HCT116 (cell line): ENCODE measurements at regions not wholly inside any gene's neighbourhood (a gene's known extent, or its start where the extent isn't known, plus 50 kb on each side); places are given as distances from the start of the nearest gene placed in this dataset.

ENCODE experiments used
- ATAC-seq: fragments of 200-7000 bp; cut with Tn5 transposase; 2 replicates; pipeline ENCODE4 v1.9.1; 2020; ENCODE audit warnings: mild to moderate bottlenecking, moderate library complexity
- BruUV-seq: library from RNA; stranded (reverse); fragments of 400-500 nt; replicated peaks from 2 replicates; lab custom pipeline; 2021; lab: Mats Ljungman, UMichigan
- CTCF ChIA-PET: fragments of 300-600 bp; sonication (Branson Sonifier 250); formaldehyde crosslinking; loops from one replicate; lab custom pipeline; 2021; ENCODE audit warnings: antibody characterized with exemption; lab: Charles Lee
- POLR2A ChIA-PET: fragments of 300-600, 350-600 bp; sonication (Branson Sonifier 250); formaldehyde crosslinking; loops from one replicate; lab custom pipeline; 2021; ENCODE audit warnings: antibody characterized with exemption; lab: Charles Lee
- RAD21 ChIA-PET, 2 experiments: fragments of 300-600 bp; sonication (Branson Sonifier 250); formaldehyde crosslinking; loops; one replicate each; lab custom pipeline; 2023; ENCODE audit warnings: low total read pairs in 2 of 2; ENCODE audit not compliant: uncharacterized antibody in 2 of 2, unreplicated experiment in 2 of 2, low non-redundant PET in 1 of 2; lab: Charles Lee
- DNase-seq: peaks from one replicate; pipeline ENCODE4 v3.0.0-alpha.2; 2010; ENCODE audit warnings: low read depth, low spot score
- H2AFZ ChIP-seq: fragments of 200-600 bp; shearing (Covaris generic), sonication (generic); 2 replicates; pipeline ENCODE4 v1.6.1; 2017; ENCODE audit warnings: low read depth, mixed run types, mixed read lengths, antibody characterized with exemption, low read length; ENCODE audit not compliant: poor library complexity, severe bottlenecking
- H3K27ac ChIP-seq: 2 replicates; pipeline ENCODE4 v1.5.1; 2012; ENCODE audit warnings: low read depth, low read length
- H3K27me3 ChIP-seq: fragments of 200-600 bp; sonication (generic); 2 replicates; pipeline ENCODE4 v1.6.1; 2016; ENCODE audit warnings: mixed run types, low read length, mixed read lengths; ENCODE audit not compliant: insufficient read depth
- H3K36me3 ChIP-seq, 2 experiments: fragments of 200-500 bp in 1 of 2; fragments of 200-600 bp in 1 of 2; sonication (Bioruptor generic) in 1 of 2; sonication (generic) in 1 of 2; 2 replicates each; pipeline versions ENCODE4 v1.5.1 to v1.6.1; 2014 to 2016; ENCODE audit warnings: low read length in 2 of 2, inconsistent platforms in 1 of 2, mixed read lengths in 1 of 2, mixed run types in 1 of 2; ENCODE audit not compliant: insufficient read depth in 2 of 2, control insufficient read depth in 1 of 2
- H3K4me1 ChIP-seq, 2 experiments: fragments of 200-600 bp in 1 of 2; sonication (generic) in 1 of 2; 2 replicates each; pipeline versions ENCODE4 v1.5.1 to v1.6.1; 2012 to 2017; ENCODE audit warnings: low read length in 2 of 2, inconsistent platforms in 1 of 2, mild to moderate bottlenecking in 1 of 2, mixed read lengths in 1 of 2, mixed run types in 1 of 2, moderate library complexity in 1 of 2; ENCODE audit not compliant: insufficient read depth in 2 of 2, control insufficient read depth in 1 of 2
- H3K4me2 ChIP-seq: fragments of 200-600 bp; sonication (generic); 2 replicates; pipeline ENCODE4 v1.6.1; 2017; ENCODE audit warnings: mixed run types, low read length, mixed read lengths
- H3K4me3 ChIP-seq, 2 experiments: fragments of 200-600 bp in 1 of 2; sonication (generic) in 1 of 2; replicated peaks in 1 of 2; 2 replicates each; pipeline ENCODE4 v1.5.1; 2011 to 2016; ENCODE audit warnings: low read length in 2 of 2, control low read depth in 1 of 2, low read depth in 1 of 2, mild to moderate bottlenecking in 1 of 2, mixed read lengths in 1 of 2, mixed run types in 1 of 2
- H3K79me2 ChIP-seq: fragments of 200-600 bp; sonication (generic); 2 replicates; pipeline ENCODE4 v1.6.1; 2017; ENCODE audit warnings: mild to moderate bottlenecking, mixed run types, low read length, moderate library complexity, mixed read lengths; ENCODE audit not compliant: insufficient read depth
- H3K9ac ChIP-seq: fragments of 200-600 bp; sonication (generic); 2 replicates; pipeline ENCODE4 v1.6.1; 2016; ENCODE audit warnings: low read length, mixed read lengths
- H3K9me2 ChIP-seq: fragments of 200-600 bp; sonication (generic), shearing (Covaris generic); 2 replicates; pipeline ENCODE4 v1.6.1; 2017; ENCODE audit warnings: mixed run types, mild to moderate bottlenecking, moderate library complexity; ENCODE audit not compliant: insufficient read depth
- H3K9me3 ChIP-seq, 2 experiments: fragments of 200-500 bp in 1 of 2; fragments of 200-600 bp in 1 of 2; sonication (Bioruptor generic) in 1 of 2; sonication (generic) in 1 of 2; 2 replicates each; pipeline ENCODE4 v1.6.1; 2014 to 2017; ENCODE audit warnings: low read length in 2 of 2, mixed read lengths in 2 of 2, inconsistent platforms in 1 of 2, low read depth in 1 of 2, mild to moderate bottlenecking in 1 of 2, mixed run types in 1 of 2, moderate library complexity in 1 of 2; ENCODE audit not compliant: control insufficient read depth in 1 of 2, insufficient read depth in 1 of 2
- H4K20me1 ChIP-seq: fragments of 200-600 bp; sonication (generic), shearing (Covaris generic); 2 replicates; pipeline ENCODE4 v1.6.1; 2017; ENCODE audit warnings: mixed run types, mild to moderate bottlenecking, moderate library complexity; ENCODE audit not compliant: insufficient read depth
- CBX3 ChIP-seq: IDR thresholded peaks from 2 replicates; pipeline ENCODE4 v1.6.1; 2012; ENCODE audit warnings: low read depth
- CEBPB ChIP-seq: IDR thresholded peaks from 2 replicates; pipeline ENCODE4 v1.6.1; 2012; ENCODE audit warnings: low read depth
- EGR1 ChIP-seq: IDR thresholded peaks from 2 replicates; pipeline ENCODE4 v1.6.1; 2012; ENCODE audit warnings: low read depth
- ELF1 ChIP-seq: IDR thresholded peaks from 2 replicates; pipeline ENCODE4 v1.6.1; 2012; ENCODE audit warnings: low read depth, borderline replicate concordance
- EZH2phosphoT487 ChIP-seq: fragments of 200-600 bp; IDR thresholded peaks from 2 replicates; pipeline ENCODE4 v1.6.1; 2018; ENCODE audit warnings: antibody characterized with exemption, borderline replicate concordance
- FOSL1 ChIP-seq: IDR thresholded peaks from 2 replicates; pipeline ENCODE4 v1.6.1; 2012; ENCODE audit warnings: low read depth
- JUND ChIP-seq: IDR thresholded peaks from 2 replicates; pipeline ENCODE4 v1.6.1; 2012
- POLR2A ChIP-seq: IDR thresholded peaks from 2 replicates; pipeline ENCODE4 v1.7.0; 2011; ENCODE audit warnings: borderline replicate concordance; ENCODE audit not compliant: insufficient read depth, insufficient read length; ENCODE audit errors: extremely low read depth
- POLR2AphosphoS5 ChIP-seq: IDR thresholded peaks from 2 replicates; pipeline ENCODE4 v1.6.1; 2011; ENCODE audit warnings: mild to moderate bottlenecking, low read depth, low read length, moderate library complexity
- SIN3A ChIP-seq: IDR thresholded peaks from 2 replicates; pipeline ENCODE4 v1.6.1; 2012; ENCODE audit warnings: low read depth
- SP1 ChIP-seq: IDR thresholded peaks from 2 replicates; pipeline ENCODE4 v1.6.1; 2012; ENCODE audit warnings: low read depth
- TCF7L2 ChIP-seq: IDR thresholded peaks from 2 replicates; pipeline ENCODE4 v1.7.0; 2011; ENCODE audit warnings: borderline replicate concordance, inconsistent platforms; ENCODE audit not compliant: insufficient read depth, insufficient read length; ENCODE audit errors: extremely low read depth
- YY1 ChIP-seq: IDR thresholded peaks from 2 replicates; pipeline ENCODE4 v1.6.1; 2011; ENCODE audit warnings: low read length, low read depth, moderate library complexity, mild to moderate bottlenecking; ENCODE audit not compliant: insufficient replicate concordance; ENCODE audit errors: extremely low read depth
- ZFX ChIP-seq: fragments of 450-650 bp; IDR thresholded peaks from 2 replicates; pipeline ENCODE4 v1.6.1; 2017
- ZNF274 ChIP-seq: fragments of 200-500 bp; sonication (Bioruptor generic); IDR thresholded peaks from 2 replicates; pipeline ENCODE4 v1.6.1; 2014; ENCODE audit warnings: mild to moderate bottlenecking, low read depth, low read length, inconsistent platforms
- intact Hi-C: fragments of 100-400 bp; cut with micrococcal nuclease; formaldehyde crosslinking; loops from 2 replicates; pipeline ENCODE4 v1.10.0; 2022
- TF ChIP-seq, protein P1 (sequence below): IDR thresholded peaks from 2 replicates; pipeline ENCODE4 v1.6.1; 2012
- TF ChIP-seq, protein P2 (sequence below): IDR thresholded peaks from 2 replicates; pipeline ENCODE4 v1.6.1; 2012
- TF ChIP-seq, protein P3 (sequence below): IDR thresholded peaks from 2 replicates; pipeline ENCODE4 v1.6.1; 2011; ENCODE audit warnings: mild to moderate bottlenecking, low read length, moderate library complexity; ENCODE audit not compliant: insufficient replicate concordance; ENCODE audit errors: extremely low read depth
- TF ChIP-seq, protein P4 (sequence below): IDR thresholded peaks from 2 replicates; pipeline ENCODE4 v1.6.1; 2012; ENCODE audit warnings: low read depth

DNA sequence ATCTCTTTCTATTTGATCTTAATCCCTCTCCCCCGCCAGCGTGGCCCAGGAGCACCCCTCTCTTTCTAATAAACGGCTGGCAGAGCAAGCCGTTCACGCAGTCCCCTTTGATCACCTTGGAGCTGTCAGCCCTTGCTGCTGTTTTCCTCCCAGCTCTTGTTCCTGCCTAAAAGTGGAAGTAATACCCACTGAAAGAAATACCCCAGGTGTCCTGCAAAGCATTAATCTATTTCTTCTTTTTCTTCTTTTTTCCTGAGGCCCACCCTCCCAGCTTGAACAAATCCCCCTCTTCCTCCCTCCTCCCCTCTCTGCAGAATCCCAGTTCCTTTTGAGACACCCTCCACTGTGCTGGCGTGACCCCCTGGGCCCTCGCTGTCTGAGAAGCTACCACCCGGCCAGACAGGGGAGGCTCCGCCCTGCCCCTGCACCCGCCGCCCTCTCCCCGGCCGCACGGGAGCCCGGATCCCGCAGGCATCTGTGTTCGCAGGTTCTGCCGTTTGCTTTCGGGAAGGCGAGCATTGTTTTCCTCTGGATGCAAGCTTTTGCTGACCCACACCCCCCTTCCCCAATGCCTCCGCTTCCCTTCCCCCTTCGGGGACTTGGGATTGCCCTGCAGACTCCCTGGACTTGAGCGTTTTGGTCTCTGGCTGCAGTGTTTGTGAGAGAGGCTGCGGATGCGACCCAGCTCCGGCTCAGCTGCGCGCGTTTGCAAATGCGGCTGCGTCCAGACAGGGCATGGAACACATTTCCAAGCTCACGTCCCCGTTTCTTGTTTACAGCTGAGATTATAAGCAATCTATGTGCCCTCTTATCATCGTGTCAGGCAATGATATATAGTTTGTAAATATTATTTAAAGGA lies 631.5 kb downstream of the NYAP2 start:
- H3K9me2 ChIP-seq = no peaks in the 10 kb centered on the region
- peak overlapping the region; percentile 86 for H3K27ac ChIP-seq
- H3K36me3 ChIP-seq = peaks cover 0 to 9% of the 10 kb centered on the region in 2 experiments; a peak in 1 of 4 replicates
- H3K4me1 ChIP-seq = peaks cover 38 to 49% of the 10 kb centered on the region in 2 experiments
- CTCF ChIA-PET = no interaction called here
- TSS peak; percentile 63 for BruUV-seq
- H3K79me2 ChIP-seq = 0 out of 2 replicates have a peak, but pooled peaks cover 5% of the 10 kb centered on the region
- H3K9ac ChIP-seq = peak overlapping the region; percentile 75
- RAD21 ChIA-PET = no interaction called here
- H3K9me3 ChIP-seq = no peaks in the 10 kb centered on the region
- no peaks in the 10 kb centered on the region for H4K20me1 ChIP-seq
- H3K4me3 ChIP-seq = peak overlapping the region; percentile 48 to 65
- DNase-seq (peak; percentile 65), ATAC-seq (peak; percentile 92)
- H2AFZ ChIP-seq = no peak overlapping the region
- intact Hi-C loops = loop anchor here (2.0 to 10.0 kb wide), 3 partner anchors 84 to 356 kb away; no protein-coding TSS in a partner anchor
- H3K4me2 ChIP-seq = peak overlapping the region; percentile 97
- POLR2A ChIA-PET = interaction anchor here (1.9 to 2.4 kb wide), 5 partner anchors 9 to 84 kb away, joined by 4 to 15 read pairs (median 11); no protein-coding TSS in a partner anchor
- H3K27me3 ChIP-seq = no peaks in the 10 kb centered on the region
- no peak for TF ChIP-seq ZNF274
- TF ChIP-seq, protein P1, sequence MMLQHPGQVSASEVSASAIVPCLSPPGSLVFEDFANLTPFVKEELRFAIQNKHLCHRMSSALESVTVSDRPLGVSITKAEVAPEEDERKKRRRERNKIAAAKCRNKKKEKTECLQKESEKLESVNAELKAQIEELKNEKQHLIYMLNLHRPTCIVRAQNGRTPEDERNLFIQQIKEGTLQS = no peak
- peak; percentile 52 for TF ChIP-seq SP1
- TF ChIP-seq ELF1 = no peak
- TF ChIP-seq CBX3 = peak; percentile 62
- no peak for TF ChIP-seq CEBPB
- no peak for TF ChIP-seq EZH2phosphoT487
- no peak for TF ChIP-seq EGR1
- no peak for TF ChIP-seq POLR2A
- TF ChIP-seq, protein P2, sequence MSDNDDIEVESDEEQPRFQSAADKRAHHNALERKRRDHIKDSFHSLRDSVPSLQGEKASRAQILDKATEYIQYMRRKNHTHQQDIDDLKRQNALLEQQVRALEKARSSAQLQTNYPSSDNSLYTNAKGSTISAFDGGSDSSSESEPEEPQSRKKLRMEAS = peak; percentile 47
- TF ChIP-seq FOSL1 = no peak
- TF ChIP-seq, protein P3, sequence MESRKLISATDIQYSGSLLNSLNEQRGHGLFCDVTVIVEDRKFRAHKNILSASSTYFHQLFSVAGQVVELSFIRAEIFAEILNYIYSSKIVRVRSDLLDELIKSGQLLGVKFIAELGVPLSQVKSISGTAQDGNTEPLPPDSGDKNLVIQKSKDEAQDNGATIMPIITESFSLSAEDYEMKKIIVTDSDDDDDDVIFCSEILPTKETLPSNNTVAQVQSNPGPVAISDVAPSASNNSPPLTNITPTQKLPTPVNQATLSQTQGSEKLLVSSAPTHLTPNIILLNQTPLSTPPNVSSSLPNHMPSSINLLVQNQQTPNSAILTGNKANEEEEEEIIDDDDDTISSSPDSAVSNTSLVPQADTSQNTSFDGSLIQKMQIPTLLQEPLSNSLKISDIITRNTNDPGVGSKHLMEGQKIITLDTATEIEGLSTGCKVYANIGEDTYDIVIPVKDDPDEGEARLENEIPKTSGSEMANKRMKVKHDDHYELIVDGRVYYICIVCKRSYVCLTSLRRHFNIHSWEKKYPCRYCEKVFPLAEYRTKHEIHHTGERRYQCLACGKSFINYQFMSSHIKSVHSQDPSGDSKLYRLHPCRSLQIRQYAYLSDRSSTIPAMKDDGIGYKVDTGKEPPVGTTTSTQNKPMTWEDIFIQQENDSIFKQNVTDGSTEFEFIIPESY = no peak
- no peak for TF ChIP-seq SIN3A
- peak; percentile 5 for TF ChIP-seq YY1
- 0 out of 2 replicates have a peak, but pooled peaks have one; percentile 13 for TF ChIP-seq JUND
- TF ChIP-seq, protein P4, sequence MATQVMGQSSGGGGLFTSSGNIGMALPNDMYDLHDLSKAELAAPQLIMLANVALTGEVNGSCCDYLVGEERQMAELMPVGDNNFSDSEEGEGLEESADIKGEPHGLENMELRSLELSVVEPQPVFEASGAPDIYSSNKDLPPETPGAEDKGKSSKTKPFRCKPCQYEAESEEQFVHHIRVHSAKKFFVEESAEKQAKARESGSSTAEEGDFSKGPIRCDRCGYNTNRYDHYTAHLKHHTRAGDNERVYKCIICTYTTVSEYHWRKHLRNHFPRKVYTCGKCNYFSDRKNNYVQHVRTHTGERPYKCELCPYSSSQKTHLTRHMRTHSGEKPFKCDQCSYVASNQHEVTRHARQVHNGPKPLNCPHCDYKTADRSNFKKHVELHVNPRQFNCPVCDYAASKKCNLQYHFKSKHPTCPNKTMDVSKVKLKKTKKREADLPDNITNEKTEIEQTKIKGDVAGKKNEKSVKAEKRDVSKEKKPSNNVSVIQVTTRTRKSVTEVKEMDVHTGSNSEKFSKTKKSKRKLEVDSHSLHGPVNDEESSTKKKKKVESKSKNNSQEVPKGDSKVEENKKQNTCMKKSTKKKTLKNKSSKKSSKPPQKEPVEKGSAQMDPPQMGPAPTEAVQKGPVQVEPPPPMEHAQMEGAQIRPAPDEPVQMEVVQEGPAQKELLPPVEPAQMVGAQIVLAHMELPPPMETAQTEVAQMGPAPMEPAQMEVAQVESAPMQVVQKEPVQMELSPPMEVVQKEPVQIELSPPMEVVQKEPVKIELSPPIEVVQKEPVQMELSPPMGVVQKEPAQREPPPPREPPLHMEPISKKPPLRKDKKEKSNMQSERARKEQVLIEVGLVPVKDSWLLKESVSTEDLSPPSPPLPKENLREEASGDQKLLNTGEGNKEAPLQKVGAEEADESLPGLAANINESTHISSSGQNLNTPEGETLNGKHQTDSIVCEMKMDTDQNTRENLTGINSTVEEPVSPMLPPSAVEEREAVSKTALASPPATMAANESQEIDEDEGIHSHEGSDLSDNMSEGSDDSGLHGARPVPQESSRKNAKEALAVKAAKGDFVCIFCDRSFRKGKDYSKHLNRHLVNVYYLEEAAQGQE = no peak
- peak; percentile 53 for TF ChIP-seq POLR2AphosphoS5
- TF ChIP-seq TCF7L2 = peak; percentile 98
- no peak for TF ChIP-seq ZFX
